ENCODE measurements at regions not wholly inside any gene's neighbourhood (a gene's known extent, or its start where the extent isn't known, plus 50 kb on each side); places are given as distances from the start of the nearest gene placed in this dataset.
"Not testable (repeated sequence)": the region's sequence is repeated elsewhere in the genome, so short reads cannot be mapped to it uniquely, and the experiment has no call there.

DNA sequence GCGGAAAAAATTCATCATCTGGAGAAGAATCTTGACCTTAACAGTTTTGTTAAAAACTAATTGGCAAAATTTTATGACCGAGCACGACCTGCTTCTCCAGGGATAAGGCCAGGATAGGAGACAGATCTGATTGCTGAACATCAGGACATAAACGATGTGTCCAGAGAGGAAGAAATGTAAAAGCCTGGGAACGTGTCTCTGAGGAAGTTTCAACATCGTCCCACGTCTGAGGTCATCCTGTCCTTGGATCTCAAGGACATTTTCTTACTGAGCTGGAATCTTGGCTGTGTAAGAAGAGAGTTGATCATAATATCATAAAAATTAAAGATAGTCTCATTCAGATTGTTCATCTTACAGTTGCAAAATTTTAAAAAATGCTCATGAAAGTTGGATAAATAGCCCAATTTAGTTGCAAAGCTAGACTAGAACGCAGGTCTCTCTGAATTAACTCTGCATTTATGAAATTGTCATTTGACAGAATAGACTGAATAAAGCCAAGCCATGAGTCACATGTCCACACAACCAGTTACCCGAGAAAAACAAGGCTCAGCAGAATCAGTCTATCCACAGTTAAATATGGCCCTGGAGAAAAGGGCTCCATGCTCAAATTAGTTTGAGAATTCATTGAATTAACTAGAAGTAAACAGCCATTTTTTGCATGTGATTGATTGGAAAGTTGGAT lies 120.0 kb upstream of the EGFR start:
- no peak for DNase-seq (ENCODE audit: low read depth)

DNA sequence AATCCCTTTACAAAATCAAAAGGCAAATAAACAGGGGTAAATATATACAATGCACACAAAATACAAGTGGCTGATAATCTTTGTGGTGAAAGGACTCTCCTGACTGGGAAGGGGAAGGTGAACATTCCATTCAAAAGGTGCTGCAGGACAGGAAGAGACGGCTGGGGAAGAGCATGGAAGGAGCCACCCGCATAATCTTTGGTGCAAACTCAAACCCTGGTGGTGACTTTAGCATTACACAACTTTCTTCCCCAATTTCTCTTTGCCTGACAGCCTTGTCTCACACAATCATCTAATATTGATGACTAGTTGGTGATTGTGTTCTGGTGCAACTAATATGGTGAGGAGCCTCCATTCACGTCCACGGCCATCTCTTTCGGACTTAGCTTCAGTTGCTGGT lies 117.0 kb upstream of the EGFR start:
- no peak for DNase-seq (ENCODE audit: low read depth)

DNA sequence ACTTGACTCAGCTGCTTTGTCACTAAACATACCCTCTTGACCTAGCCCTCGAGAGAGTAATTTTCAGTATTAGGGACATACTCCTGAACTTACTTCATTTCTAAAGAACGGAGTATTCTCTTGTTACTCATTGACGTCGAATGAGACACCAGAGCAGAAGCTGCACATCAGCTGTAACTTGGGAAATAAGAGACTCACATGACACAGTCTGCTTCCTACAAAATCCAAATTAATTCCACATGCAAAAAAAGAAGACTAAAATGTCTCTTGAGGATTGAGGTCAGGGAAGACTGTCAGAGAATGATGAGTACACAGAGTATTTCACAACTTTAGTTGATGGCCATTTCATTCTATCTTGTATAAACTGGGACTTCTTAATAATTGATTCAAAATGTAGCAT lies 114.7 kb upstream of the EGFR start:
- peak; percentile 53 for DNase-seq (ENCODE audit: low read depth)

DNA sequence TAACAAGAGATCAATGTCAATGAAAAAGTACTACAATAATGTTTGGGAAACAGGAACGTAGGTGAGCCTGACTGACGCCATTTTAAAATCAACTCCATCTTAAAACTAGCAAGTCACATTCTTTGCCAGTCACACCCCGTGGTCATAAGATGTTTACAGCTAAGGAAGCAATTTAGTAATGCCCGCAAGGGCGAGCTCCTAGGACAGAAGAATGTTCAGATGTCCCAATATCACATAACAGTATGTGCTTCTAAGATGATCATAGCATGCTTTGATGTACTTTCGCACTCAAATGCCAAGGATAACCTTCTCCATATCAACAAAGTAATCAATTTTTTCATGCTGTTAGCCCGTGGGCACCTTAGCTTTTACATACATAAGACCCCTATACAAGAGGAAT lies 113.8 kb upstream of the EGFR start:
- DNase-seq (ENCODE audit: low read depth), result no peak

DNA sequence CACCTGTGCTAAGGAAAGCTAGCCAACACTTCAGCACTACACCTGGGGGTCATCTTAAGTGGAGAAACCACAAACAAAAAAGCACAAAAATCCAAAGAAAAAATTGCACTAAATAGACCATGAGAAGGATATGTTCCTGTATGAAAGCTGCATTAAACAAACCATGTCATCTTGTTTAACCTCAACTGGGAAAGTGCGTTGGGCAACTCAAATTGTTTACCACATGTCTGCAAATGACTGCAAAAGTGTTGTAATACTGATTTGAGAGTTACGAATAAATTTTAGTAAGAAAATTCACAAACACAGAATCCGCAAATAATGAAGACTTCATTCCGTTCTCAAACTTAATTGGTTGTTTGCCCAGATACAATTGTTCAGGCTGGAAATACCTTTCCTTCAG lies 111.9 kb upstream of the EGFR start:
- peak; percentile 54 for DNase-seq (ENCODE audit: low read depth)

DNA sequence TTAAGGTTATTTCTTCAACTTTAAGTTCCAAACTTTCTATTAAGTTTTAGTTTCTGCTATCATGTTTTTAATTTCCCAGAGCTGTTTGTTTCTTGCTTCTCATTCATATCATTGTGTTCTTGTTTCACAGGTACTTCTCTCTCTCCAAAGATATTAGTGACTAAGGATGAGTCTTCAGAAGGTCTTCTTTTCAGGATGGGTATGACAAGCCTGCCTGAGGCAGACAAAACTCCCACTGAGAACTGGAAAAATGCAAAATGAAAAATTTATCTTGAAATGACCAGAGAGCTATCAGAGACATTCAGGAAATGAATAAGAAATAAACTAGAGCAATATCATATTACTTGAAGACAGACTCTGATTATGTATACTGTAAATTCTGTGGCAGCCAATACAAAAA lies 110.8 kb upstream of the EGFR start:
- no peak for DNase-seq (ENCODE audit: low read depth)

DNA sequence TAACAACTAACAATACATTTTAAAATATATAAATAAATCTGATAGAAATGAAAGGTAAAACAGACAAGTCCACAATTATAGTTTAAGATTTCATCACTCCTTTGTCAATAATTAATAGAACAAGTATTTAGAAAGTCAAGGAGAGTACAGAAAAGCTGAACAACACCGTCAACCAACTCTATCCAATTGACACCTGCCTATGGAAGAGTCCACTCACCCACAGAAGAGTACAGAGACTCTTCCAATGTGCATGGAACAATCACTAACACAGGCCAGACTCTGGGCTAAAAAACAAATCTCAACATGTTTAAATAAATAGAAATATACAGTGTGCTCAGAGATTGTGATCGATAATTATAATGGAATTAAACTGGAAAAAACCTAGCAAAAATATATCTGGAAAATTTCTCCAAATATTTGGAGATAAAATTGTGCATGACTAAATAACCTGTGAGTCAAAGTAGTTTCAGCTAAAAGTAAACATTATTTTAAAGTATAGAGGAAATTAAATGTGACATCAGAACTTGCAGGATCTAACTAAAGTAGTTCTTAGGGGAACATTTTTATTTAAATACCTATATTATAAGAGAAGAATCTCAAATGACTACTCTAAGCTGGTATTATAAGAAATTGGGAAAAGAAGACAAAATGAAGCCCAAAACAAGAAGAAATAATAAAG lies 109.9 kb upstream of the EGFR start:
- DNase-seq (ENCODE audit: low read depth), result no peak

DNA sequence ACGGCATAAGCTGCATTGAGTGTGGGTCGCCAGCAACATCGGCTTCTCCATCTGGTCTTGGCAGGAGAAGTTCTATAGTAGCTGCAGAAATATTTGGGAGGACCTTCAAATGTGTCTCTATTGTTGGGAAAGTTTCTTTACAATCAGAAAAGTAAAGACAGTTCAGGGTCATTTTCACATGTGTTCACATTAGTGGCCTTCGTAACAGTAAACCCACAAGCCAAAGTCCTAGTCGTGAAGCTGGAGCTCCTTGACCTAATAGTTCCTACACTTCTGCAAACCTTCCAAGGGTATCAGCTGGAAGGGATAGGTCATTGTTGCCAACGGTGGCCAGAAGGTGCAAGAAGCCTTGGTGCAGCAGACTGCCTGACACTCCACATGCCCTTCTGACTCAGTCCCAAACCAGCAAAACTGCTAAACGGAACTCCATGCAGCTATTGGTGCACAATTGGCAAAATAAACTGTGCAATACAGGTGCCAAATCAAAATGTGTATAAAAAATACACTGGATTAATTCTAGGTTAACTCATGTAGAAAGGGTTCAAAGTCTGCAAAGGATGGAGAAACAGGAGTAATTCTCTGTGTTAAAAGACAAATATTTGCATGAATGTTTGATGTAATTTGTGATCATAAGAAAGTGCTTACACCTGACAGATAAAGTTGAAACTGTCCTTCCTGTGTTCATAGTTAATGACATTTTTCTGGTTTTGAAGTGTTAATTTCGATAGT lies 102.8 kb upstream of the EGFR start:
- DNase-seq (ENCODE audit: low read depth), result no peak

DNA sequence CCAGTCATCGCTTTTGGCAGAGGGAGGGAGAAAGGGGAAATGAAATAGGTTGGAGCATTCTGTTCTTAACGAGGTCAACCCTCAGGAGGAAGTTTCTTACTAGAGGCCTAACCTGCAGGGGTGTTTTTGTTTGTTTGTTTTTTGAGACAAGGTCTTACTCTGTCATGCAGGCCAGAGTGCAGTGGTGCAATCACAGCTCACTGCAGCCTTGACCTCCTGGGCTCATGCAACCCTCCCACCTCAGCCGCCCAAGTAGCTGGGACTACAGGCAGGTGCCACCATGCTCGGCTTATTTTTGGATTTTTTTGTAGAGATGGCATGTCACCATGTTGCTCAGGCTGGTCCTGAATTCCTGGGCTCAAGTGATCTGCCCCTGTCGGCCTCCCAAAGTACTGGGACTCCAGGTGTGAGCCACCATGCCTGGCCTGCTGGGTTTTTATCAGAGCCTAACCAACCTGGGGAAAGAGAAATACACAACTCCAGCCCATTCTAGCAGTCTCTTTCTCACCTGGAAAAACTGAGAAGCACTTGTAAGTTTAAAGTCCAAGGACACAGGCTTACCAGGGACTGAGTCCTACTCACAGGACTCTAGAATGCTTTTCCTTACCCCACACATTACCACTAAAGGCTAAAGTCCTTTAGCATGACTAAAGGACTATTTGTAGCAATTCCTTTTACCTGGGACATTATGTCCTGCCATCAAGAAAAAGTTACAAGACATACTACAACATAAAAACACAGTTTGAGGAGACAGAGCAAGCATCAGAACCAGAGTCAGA lies 101.0 kb upstream of the EGFR start:
- no peak for DNase-seq (ENCODE audit: low read depth)

DNA sequence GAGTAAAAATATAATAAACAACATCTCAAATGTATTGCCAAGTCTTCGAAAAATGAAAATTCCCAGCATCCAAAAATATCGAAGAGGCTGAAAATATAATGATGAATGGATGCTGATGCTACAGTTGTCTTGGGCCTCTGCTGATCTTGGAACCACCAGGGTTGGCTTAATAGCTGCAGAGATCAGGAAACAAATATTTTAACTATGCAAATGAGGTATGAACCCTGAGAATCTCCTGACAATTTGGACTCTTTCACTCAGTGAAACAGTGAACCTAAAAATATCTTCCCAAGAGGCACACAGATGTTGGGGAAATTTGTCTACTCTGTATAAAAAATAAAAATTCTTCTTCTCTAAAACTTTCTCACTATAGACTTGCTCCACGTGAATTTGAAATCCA lies 97.7 kb upstream of the EGFR start:
- no peak for DNase-seq (ENCODE audit: low read depth)

DNA sequence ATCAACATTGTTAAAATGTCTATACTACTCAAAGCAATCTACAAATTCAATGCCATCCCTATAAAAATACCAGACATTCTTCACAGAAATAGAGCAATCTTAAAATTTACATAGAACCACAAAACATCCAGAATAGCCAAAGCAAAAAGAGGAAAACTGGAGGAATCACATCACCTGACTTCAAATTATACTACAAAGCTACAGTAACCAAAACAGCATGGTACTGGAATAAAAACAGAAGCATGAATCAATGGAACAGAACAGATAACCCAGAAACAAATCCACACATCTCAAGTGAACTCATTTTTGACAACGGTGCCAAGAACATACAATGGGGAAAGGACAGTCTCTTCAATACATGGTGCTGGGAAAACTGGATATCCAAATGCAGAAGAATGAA lies 87.3 kb upstream of the EGFR start:
- DNase-seq (ENCODE audit: low read depth), result no peak

DNA sequence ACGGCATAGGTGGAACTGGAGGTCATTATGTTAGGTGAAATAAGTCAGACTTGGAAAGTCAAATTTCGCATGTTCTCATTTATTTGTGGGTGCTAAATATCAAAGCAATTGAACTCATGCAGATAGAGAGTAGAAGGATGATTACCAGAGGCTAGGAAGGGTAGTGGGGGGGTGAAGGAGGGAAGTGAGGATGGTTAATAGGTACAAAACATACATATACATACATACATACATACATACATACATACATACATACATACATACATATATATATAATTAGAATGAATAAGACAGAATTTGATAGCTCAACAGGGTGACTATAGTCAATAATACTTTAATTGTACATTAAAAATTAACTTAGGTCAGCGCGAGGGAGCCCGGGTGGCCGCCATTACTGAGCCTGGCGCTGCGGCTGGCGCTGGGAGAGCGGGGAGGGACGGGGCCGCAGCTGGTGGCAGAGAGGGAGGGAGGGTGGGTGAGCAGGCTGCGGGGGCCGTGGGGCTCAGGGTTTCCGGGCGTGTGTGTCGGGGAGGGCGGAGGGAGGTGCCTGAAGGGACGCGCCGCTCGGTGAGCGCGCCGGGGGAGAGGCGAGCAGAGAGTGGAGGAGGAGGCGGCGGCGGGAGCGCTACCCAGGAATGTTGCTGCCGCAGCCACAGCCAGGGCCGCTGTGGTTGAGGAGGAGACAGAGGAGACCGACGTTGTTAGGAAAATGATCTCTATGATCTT lies 85.8 kb upstream of the EGFR start:
- DNase-seq (ENCODE audit: low read depth), result peak; percentile 57

DNA sequence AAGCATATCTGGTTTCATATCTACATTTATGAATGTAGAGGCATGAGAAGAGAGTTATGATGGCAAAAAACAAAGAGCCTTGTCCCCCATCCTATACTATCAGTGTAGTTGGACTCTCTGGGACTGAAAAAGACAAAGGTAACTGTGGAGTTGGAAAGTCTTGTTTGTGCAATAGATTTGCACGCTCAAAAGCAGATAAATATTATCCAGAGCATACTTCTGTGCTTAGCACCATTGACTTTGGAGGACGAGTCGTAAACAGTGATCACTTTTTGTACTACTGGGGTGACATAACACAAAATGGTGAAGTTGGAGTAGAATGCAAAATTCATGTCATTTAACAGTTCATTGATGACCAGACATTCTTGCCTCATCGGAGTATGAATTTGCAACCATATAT lies 85.2 kb upstream of the EGFR start:
- no peak for DNase-seq (ENCODE audit: low read depth)

DNA sequence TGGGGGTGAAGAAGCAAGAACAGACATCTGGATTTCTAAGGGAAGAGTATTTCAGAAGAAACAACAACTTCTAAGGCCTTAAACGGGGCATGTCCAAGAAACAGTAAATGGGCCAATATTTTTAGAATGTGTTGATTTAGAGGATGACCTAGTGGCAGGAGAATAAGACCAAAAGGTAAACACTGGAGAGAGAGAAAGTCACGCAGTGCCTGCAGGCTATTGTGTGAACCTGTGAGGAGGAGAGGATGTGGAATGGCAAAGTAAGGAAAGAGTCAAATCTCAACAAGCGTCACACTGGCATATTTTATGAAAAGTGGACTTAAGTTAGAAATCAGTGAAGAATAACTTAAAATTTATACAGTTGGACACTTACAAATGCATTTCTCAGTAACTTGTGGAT lies 78.1 kb upstream of the EGFR start:
- no peak for DNase-seq (ENCODE audit: low read depth)

DNA sequence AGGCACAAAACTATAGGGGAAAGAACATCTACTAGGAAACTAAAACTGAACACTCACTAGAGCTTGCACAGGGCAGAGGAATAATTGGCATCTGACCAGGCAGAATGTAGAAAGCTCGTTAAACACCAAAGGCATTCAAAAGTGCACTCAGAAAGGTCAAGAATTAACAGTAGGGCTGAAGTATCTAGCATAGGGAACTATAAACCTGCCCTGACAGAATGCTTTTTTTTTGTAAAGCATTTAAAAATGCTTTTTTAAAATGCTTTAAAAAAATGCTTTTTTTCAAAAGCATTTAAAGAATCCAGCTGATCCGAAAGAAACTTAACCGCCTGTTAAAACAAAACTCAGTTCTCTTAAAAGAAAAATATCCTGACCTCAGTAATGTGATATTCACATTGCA lies 74.6 kb upstream of the EGFR start:
- DNase-seq (ENCODE audit: low read depth), result no peak

DNA sequence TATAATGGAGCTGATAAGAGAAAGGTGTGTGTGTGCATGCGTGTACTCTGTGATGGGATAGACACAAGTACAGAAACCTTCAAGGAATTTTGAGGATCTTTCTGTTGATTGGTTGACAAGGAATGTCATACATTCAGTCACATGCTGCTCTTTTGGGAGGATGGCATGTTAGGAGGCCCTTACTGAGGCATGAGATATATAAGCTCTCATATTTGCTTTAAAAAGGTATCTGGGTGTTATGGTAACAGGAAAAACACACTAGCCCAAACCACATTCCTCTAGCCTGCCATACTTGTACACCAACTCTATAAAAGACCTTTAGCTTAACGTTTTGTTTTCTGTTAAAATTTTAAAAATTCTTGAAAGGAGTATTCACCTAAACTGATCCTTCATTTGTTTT lies 72.5 kb upstream of the EGFR start:
- no peak for DNase-seq (ENCODE audit: low read depth)

DNA sequence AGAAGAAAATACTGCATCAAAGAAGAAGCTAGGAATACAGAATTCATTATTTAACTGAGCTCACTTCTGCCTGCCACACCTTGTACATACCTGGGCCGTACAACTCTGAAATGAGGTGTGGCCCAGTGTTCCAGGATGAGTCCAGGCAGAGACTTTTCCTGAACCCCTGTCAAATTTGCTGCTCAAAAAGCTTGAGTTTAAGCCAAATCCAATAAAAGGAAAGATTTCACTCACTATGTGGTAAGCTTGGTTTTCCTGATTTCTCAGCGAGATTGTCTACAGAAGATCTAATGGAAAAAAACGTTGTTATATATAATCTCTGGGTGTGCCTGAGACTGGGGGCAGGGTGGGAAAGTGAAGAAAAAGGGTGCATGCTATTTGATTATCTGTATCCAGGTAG lies 72.1 kb upstream of the EGFR start:
- DNase-seq (ENCODE audit: low read depth), result no peak

DNA sequence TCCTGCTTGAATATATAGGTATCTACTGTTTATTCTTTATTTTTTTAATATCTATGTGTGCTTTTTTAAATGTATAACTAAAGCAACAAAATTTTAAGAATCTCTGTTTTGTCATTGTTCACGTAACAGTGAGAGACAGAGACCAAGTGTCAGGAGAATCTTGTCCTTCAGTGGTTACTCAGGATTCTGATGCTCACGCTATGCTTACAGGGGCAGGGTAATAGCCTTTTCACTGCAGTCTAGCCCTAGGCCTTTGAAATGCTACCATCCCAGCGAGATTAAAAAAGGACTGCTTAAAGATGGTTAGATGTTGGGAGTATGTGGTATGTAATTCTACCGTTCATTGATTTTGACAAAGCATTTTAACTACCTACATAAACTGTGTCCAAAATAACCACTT lies 71.6 kb upstream of the EGFR start:
- no peak for DNase-seq (ENCODE audit: low read depth)

DNA sequence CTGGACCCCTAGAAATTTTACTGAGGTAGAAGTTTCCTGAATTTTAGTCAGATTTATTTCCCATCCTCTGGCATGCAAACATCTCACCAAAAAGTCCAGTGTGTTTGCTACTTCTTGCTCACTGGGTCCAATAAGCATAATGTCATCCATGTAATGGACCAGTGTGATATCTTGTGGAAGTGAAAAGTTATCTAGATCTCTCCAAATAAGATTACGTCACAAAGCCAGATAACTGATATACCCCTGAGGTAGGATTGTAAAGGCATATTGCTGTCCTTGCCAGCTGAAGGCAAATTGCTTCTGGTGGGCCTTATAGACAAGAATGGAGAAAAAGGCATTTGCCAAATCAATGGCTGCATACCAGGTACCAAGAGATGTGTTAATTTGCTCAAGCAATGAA lies 69.3 kb upstream of the EGFR start:
- DNase-seq (ENCODE audit: low read depth), result not testable (repeated sequence)

DNA sequence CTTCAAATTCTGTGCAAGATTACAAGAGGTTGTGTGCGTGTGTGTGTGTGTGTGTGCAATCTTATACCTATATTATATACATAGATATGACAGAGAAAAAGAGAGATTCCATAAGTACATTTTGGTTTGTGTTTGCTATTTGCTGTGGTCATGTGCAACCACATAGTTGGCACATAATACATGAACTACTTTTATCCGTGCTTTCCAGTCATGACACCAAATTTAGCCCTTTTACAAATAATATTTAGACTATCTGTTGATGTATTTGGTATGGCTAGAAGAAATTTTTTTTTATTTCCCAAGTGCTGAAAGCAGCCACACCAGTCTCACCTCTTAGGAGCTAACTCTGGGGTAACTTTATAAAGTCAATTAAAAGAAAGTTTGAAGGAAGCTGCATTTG lies 63.5 kb upstream of the EGFR start:
- DNase-seq (ENCODE audit: low read depth), result no peak

DNA sequence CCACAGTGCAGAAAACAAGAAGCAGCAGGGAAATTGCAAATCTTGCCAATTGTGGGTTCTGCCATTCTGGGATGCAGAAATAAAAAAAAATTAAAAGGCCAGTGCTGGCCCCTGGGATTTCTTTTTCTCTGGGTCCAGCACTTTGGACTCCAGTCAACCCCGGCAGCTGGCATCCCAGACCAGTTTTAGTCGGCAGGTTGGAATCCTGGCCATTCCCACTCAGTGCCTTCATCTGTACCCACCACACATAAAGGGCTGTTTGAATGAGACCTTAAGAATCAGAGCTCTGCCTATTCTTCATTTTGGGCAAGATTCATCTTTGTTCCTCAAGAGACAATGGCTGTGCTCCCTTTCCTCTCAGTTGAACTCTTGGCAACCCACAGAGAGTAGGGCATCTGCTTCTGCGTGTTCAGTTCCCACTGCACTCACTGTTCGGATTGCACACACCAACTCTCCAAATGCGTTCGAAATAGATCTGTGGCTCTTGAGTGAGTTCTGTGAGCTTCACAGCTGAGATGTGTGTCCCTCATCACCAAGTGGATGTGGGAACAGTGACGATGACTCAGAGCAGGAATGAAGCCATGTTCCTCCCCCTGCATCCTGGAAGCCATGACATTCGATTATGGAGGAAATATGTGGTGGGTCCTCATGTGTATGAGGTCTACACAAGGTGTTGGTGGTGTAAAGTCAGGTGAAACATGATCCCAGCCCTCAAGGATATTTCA lies 63.0 kb upstream of the EGFR start:
- DNase-seq (ENCODE audit: low read depth), result no peak
